Endodermal cell (in vitro differentiated cells): ENCODE measurements at regions not wholly inside any gene's neighbourhood (a gene's known extent, or its start where the extent isn't known, plus 50 kb on each side); places are given as distances from the start of the nearest gene placed in this dataset.

ENCODE experiments used
- DNase-seq: peaks from one replicate; pipeline ENCODE4 v3.0.0-alpha.2; 2017
- H3K27ac ChIP-seq: 2 replicates; pipeline ENCODE4 v1.5.1; 2013; ENCODE audit warnings: mild to moderate bottlenecking, low read depth, low read length, moderate library complexity
- H3K27me3 ChIP-seq: 2 replicates; pipeline ENCODE4 v1.6.1; 2013; ENCODE audit warnings: mild to moderate bottlenecking, low read length, moderate library complexity; ENCODE audit not compliant: insufficient read depth, control insufficient read depth, poor library complexity, severe bottlenecking
- H3K36me3 ChIP-seq: 2 replicates; pipeline ENCODE4 v1.7.0; 2013; ENCODE audit warnings: mild to moderate bottlenecking, low read length, moderate library complexity; ENCODE audit not compliant: control insufficient read depth, insufficient read depth
- H3K4me1 ChIP-seq: one replicate; pipeline ENCODE4 v1.7.0; 2013; ENCODE audit warnings: low read length; ENCODE audit not compliant: control insufficient read depth, insufficient read depth
- H3K4me3 ChIP-seq: 2 replicates; pipeline ENCODE4 v1.5.1; 2013; ENCODE audit warnings: mild to moderate bottlenecking, low read length, moderate library complexity
- H3K9ac ChIP-seq: 2 replicates; pipeline ENCODE4 v1.6.1; 2013; ENCODE audit warnings: mild to moderate bottlenecking, low read length, moderate library complexity; ENCODE audit not compliant: poor library complexity, severe bottlenecking; ENCODE audit errors: extremely low read depth
- H3K9me3 ChIP-seq: 2 replicates; pipeline ENCODE4 v1.6.1; 2013; ENCODE audit warnings: mild to moderate bottlenecking, low read length, moderate library complexity; ENCODE audit not compliant: control insufficient read depth
- H3K27ac Mint-ChIP-seq: 2 replicates; pipeline ENCODE4 v1.8.0; 2020; ENCODE audit warnings: mixed read lengths
- H3K27me3 Mint-ChIP-seq: 2 replicates; pipeline ENCODE4 v1.8.0; 2021; ENCODE audit warnings: mild to moderate bottlenecking, mixed read lengths; ENCODE audit not compliant: insufficient read depth
- H3K36me3 Mint-ChIP-seq: 2 replicates; pipeline ENCODE4 v1.8.0; 2020; ENCODE audit warnings: low read depth, mixed read lengths
- H3K4me1 Mint-ChIP-seq: 2 replicates; pipeline ENCODE4 v1.8.0; 2020; ENCODE audit warnings: mixed read lengths
- H3K4me3 Mint-ChIP-seq: 2 replicates; pipeline ENCODE4 v1.8.0; 2020; ENCODE audit warnings: mild to moderate bottlenecking, moderate library complexity, mixed read lengths
- H3K9me3 Mint-ChIP-seq: 2 replicates; pipeline ENCODE4 v1.8.0; 2020; ENCODE audit warnings: mild to moderate bottlenecking, mixed read lengths
- WGBS, 2 experiments: methylation state at CpG; one replicate each; pipeline versions ENCODE4 v1.1.5 to v1.1.7; 2013; ENCODE audit warnings: missing lambda C conversion rate in 2 of 2, mixed read lengths in 1 of 2; ENCODE audit not compliant: insufficient coverage in 1 of 2, insufficient read length in 1 of 2; 5-methylcytosine and 5-hydroxymethylcytosine counted together
- TF ChIP-seq, protein P1 (sequence below): fragments of 200-600 bp; sonication (generic); conservative IDR thresholded peaks from 2 replicates; pipeline ENCODE4 v1.5.0; 2021; ENCODE audit warnings: antibody characterized with exemption, mild to moderate bottlenecking

DNA sequence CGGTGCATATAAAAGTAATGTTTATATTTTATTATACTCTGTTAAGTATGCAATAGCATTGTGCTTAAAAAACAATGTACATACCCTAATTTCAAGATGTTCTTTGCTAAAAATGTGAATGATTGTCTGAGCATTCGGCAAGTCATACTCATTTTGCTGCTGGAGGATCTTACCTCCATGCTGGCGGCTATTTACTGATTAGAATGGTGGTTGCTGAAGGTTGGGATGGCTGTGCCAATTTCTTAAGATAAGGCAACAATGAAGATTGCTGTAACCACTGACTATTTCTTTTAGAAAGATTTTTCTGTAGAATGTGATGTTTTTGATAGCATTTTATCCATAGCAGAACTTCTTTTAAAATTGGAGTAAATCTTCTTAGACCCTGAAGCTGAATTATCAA, 932.7 kb downstream of the ZPLD1 start:
- no peak for DNase-seq
- Mint-ChIP-seq H3K4me1 (no peaks in the 10 kb centered on the region), H3K27ac (no peak overlapping the region), H3K27me3 (no peaks in the 10 kb centered on the region), H3K4me3 (no peak overlapping the region), H3K36me3 (no peaks in the 10 kb centered on the region), H3K9me3 (no peaks in the 10 kb centered on the region)
- Histone ChIP-seq H3K27ac (no peak overlapping the region), H3K4me3 (no peak overlapping the region), H3K27me3 (no peaks in the 10 kb centered on the region), H3K36me3 (no peaks in the 10 kb centered on the region), H3K4me1 (no peaks in the 10 kb centered on the region), H3K9me3 (no peaks in the 10 kb centered on the region), H3K9ac (no peak overlapping the region)
- TF ChIP-seq, protein P1, sequence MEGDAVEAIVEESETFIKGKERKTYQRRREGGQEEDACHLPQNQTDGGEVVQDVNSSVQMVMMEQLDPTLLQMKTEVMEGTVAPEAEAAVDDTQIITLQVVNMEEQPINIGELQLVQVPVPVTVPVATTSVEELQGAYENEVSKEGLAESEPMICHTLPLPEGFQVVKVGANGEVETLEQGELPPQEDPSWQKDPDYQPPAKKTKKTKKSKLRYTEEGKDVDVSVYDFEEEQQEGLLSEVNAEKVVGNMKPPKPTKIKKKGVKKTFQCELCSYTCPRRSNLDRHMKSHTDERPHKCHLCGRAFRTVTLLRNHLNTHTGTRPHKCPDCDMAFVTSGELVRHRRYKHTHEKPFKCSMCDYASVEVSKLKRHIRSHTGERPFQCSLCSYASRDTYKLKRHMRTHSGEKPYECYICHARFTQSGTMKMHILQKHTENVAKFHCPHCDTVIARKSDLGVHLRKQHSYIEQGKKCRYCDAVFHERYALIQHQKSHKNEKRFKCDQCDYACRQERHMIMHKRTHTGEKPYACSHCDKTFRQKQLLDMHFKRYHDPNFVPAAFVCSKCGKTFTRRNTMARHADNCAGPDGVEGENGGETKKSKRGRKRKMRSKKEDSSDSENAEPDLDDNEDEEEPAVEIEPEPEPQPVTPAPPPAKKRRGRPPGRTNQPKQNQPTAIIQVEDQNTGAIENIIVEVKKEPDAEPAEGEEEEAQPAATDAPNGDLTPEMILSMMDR = no peak
- 100% methylated on average over 2 of the region's 3 CpGs for WGBS, 2 experiments

DNA sequence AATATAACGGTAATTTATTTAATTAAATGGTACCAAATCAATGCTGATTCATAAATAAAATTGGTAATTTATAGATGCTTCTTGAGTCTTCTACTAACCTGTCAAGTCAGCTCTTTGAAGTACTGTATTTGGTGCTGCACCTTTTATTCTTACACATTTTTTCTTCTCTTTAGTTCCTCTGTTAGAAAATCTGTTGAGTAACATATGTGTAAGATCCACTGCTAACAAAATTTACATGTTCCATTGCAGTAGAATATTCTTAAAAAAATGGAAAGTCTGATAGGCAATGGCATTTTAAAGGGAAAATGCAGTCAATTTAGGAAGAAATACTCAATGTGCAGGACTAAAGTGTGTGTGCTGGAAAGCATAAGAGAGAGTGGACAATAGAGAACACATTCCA, 936.6 kb downstream of the ZPLD1 start:
- Mint-ChIP-seq H3K4me3 (no peak overlapping the region), H3K27me3 (no peaks in the 10 kb centered on the region), H3K9me3 (no peaks in the 10 kb centered on the region), H3K27ac (no peak overlapping the region), H3K4me1 (no peaks in the 10 kb centered on the region), H3K36me3 (no peaks in the 10 kb centered on the region)
- Histone ChIP-seq H3K9ac (no peak overlapping the region), H3K27me3 (no peaks in the 10 kb centered on the region), H3K9me3 (no peaks in the 10 kb centered on the region), H3K4me1 (no peaks in the 10 kb centered on the region), H3K27ac (no peak overlapping the region), H3K36me3 (no peaks in the 10 kb centered on the region), H3K4me3 (no peak overlapping the region)
- no CpG with 5 or more reads among the region's 1 CpG for WGBS, 2 experiments
- TF ChIP-seq, protein P1 = no peak
- DNase-seq = no peak

DNA sequence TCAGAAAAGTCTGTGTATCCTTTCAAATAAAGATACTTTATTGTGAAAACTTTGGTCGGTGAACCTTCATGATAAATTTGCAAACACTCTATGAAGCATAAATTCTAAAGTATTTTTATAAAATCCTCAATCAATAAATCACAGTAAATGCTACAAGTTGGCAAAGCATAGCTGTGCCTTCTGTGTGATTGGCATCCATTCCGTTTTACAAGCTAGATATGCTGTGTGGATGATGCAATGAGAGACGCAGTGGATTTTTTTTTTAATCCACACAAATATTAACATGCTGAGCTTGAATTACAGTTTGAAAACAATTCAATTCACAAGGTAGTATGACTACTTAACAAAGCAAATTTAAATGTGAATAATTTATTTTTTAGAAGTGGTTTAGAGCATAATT, 937.2 kb downstream of the ZPLD1 start:
- Mint-ChIP-seq H3K4me1 (no peaks in the 10 kb centered on the region), H3K4me3 (no peak overlapping the region), H3K36me3 (no peaks in the 10 kb centered on the region), H3K27me3 (no peaks in the 10 kb centered on the region), H3K9me3 (no peaks in the 10 kb centered on the region), H3K27ac (no peak overlapping the region)
- H3K4me1 ChIP-seq = no peaks in the 10 kb centered on the region
- H3K9me3 ChIP-seq = no peaks in the 10 kb centered on the region
- TF ChIP-seq, protein P1 = no peak
- H3K4me3 ChIP-seq = no peak overlapping the region
- DNase-seq = no peak
- H3K9ac ChIP-seq = no peak overlapping the region
- 98 to 100% methylated on average over 1 to 3 of the region's 3 CpGs for WGBS, 2 experiments
- no peaks in the 10 kb centered on the region for H3K27me3 ChIP-seq
- no peaks in the 10 kb centered on the region for H3K36me3 ChIP-seq
- H3K27ac ChIP-seq = no peak overlapping the region
